Neural crest cell (in vitro differentiated cells): ENCODE measurements at regions not wholly inside any gene's neighbourhood (a gene's known extent, or its start where the extent isn't known, plus 50 kb on each side); places are given as distances from the start of the nearest gene placed in this dataset.

Source experiments
- DNase-seq: peaks from one replicate; pipeline ENCODE4 v3.0.0; 2021; ENCODE audit warnings: low read depth, mixed read lengths, low spot score
- H3K27ac Mint-ChIP-seq: one replicate; pipeline ENCODE4 v1.8.0; 2021; ENCODE audit warnings: mild to moderate bottlenecking, mixed read lengths; ENCODE audit not compliant: unreplicated experiment
- H3K27me3 Mint-ChIP-seq: 2 replicates; pipeline ENCODE4 v1.8.0; 2021; ENCODE audit warnings: low read depth, mild to moderate bottlenecking, mixed read lengths
- H3K36me3 Mint-ChIP-seq: 2 replicates; pipeline ENCODE4 v1.8.0; 2021; ENCODE audit warnings: low read depth, mild to moderate bottlenecking, mixed read lengths
- H3K4me1 Mint-ChIP-seq: 2 replicates; pipeline ENCODE4 v1.8.0; 2021; ENCODE audit warnings: mixed read lengths
- H3K4me3 Mint-ChIP-seq: one replicate; pipeline ENCODE4 v1.8.0; 2021; ENCODE audit warnings: mild to moderate bottlenecking, mixed read lengths
- H3K9me3 Mint-ChIP-seq: 2 replicates; pipeline ENCODE4 v1.8.0; 2021; ENCODE audit warnings: mixed read lengths
- TF ChIP-seq, protein P1 (sequence below): fragments of 200-600 bp; sonication (generic); conservative IDR thresholded peaks from 2 replicates; pipeline ENCODE4 v1.5.0; 2021; ENCODE audit warnings: antibody characterized with exemption, mild to moderate bottlenecking

DNA sequence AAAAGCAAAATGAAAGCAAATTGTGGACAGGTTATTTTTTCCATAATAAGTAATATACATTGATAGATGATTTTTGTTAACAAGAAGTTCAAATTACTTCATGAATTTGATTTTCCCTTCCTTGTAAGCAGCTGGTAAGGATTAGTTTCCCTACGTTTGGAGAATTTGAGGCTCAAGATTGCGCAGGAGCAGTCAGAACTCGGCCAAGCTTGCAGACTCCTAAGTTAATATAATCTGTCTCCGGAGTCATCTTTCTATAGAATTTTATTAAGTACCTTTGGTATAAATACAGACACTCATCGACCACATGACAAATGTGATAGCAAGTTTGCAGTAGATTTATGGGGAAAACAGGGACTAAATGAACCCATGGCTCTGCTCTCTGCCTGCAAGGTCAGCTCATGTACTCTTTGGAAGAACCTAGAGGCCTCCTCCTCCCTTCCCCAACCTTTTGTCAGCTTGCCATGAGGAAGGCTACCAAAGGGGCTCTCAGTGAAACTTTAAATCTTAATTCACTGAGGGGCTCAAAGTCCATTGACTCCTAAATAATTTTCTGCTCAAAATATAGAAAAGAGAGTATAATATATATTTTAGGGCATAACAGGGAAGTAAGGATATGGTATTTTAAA lies 89.2 kb upstream of the CTTNBP2 start:
- DNase-seq, result no peak
- H3K4me3 Mint-ChIP-seq, result no peak overlapping the region
- TF ChIP-seq, protein P1, sequence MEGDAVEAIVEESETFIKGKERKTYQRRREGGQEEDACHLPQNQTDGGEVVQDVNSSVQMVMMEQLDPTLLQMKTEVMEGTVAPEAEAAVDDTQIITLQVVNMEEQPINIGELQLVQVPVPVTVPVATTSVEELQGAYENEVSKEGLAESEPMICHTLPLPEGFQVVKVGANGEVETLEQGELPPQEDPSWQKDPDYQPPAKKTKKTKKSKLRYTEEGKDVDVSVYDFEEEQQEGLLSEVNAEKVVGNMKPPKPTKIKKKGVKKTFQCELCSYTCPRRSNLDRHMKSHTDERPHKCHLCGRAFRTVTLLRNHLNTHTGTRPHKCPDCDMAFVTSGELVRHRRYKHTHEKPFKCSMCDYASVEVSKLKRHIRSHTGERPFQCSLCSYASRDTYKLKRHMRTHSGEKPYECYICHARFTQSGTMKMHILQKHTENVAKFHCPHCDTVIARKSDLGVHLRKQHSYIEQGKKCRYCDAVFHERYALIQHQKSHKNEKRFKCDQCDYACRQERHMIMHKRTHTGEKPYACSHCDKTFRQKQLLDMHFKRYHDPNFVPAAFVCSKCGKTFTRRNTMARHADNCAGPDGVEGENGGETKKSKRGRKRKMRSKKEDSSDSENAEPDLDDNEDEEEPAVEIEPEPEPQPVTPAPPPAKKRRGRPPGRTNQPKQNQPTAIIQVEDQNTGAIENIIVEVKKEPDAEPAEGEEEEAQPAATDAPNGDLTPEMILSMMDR, result no peak
- peaks cover 4% of the 10 kb centered on the region for H3K36me3 Mint-ChIP-seq
- peaks cover 3% of the 10 kb centered on the region for H3K9me3 Mint-ChIP-seq
- H3K27me3 Mint-ChIP-seq, result no peaks in the 10 kb centered on the region
- H3K27ac Mint-ChIP-seq, result no peak overlapping the region
- H3K4me1 Mint-ChIP-seq, result peaks cover 5% of the 10 kb centered on the region

DNA sequence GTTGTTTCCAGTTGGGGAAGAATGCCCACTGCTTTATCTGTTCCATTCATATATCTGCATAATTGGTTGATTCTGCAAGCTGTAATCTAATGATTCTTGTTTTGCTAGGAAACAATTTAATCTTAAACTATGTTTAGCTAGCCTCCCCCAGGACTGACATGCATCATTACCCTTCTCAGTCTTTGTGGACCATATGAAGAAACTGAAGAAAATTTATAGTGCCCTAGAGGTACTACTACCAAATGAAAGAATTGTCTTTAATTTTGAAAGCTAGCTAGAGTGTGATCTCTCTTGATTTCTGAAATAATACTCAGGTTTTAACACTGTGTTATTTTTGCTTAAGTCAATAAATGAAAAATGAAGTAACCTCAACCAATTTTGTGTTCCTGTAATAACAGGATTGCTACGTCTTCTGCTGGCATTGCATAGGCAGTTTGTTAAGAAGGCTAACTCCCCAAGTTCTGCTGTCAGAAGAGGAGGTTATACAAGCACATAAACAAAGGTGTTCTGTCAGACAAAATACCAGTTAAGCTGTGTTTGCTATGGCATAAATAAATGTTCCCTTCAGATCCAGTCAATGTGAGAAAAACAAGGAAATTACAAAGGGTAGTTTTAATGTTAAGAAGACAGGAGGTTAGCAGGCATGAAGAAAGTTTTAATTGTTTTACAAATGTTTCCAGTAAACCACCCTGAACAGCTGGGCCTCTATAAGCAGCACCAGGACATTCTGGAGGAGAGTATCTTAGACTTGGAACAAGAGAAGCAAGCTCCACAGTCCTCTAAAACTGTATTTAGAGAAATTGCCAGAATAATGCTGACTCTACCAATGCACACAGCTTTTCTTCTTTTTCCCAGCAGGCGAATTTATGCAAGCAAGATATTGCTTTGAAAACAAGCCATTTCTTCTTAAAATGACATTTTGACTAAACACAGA lies 90.3 kb upstream of the CTTNBP2 start:
- TF ChIP-seq, protein P1, result no peak
- H3K36me3 Mint-ChIP-seq, result peaks cover 4% of the 10 kb centered on the region
- peaks cover 5% of the 10 kb centered on the region for H3K4me1 Mint-ChIP-seq
- H3K4me3 Mint-ChIP-seq, result no peak overlapping the region
- peaks cover 3% of the 10 kb centered on the region for H3K9me3 Mint-ChIP-seq
- no peak overlapping the region for H3K27ac Mint-ChIP-seq
- DNase-seq, result no peak
- H3K27me3 Mint-ChIP-seq, result no peaks in the 10 kb centered on the region

DNA sequence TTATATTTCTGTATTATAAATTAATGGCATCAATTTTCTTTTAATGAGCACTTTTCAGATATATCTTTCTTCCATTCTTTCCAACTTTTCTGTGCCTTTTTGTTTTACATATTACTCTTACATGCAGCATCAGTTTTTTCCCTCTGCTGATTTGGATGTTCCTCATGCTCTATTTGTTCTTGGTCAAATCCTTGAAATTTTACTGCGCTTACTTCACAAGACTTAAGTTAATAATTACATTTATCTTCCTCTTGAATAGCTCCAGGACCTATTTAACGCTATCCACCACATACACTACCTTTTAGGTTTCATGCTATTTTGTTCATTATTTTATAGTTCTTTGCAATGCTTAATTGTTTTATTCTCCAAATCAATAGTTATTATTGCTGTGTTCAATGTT lies 97.6 kb upstream of the CTTNBP2 start:
- no peak overlapping the region for H3K27ac Mint-ChIP-seq
- no peaks in the 10 kb centered on the region for H3K27me3 Mint-ChIP-seq
- DNase-seq, result no peak
- H3K4me1 Mint-ChIP-seq, result no peaks in the 10 kb centered on the region
- H3K36me3 Mint-ChIP-seq, result peaks cover 4% of the 10 kb centered on the region
- H3K9me3 Mint-ChIP-seq, result peaks cover 3% of the 10 kb centered on the region
- H3K4me3 Mint-ChIP-seq, result no peak overlapping the region
- TF ChIP-seq, protein P1, result no peak

DNA sequence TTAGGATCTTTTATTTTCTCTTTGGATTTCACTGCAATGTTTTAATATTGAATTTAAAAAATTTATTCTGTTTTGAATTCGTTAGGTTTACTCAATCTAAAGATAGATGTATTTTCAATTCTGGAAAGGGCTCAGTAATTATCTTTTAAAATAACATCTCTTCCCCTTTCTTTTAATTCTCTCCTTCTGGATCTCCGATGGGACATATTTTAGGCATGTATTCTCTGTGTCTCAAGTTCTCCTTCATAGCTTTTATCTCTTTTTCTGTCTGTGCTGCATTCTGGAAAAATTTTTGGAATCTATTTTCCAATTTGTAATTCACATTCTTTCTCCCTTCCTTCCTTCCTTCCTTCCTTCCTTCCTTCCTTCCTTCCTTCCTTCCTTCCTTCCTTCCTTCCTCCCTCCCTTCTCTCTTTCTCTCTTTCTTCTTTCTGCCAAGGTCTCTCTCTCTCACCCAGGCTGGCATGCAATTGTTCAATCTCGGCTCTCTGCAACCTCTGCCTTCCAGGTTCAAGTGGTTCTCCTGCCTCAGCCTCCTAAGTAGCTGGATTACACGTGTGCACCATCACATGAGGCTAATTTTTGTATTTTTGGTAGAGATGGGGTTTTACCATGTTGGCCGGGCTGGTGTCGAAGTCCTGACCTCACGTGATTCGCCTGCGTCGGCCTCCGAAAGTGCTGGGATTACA lies 98.5 kb upstream of the CTTNBP2 start:
- peaks cover under 1% of the 10 kb centered on the region for H3K36me3 Mint-ChIP-seq

DNA sequence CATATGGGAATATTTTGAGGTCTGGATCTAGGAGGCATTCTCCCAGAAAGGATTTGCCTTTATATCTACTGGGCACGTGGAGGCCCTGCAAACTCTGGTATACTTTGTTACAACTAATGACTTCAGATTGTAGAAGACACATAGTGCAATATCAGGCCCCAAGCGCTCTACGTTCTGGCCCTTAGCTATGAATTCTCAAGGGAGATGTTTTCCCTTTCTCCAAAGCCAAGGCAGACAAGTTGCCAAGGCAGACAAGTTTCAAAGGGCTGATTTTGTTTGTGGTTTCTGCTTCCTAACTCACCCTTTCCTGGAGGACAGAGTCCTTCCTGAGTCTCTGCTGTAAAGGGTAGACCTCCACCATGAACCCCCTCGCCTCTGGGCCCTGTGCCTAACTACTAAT lies 99.4 kb upstream of the CTTNBP2 start:
- no peak for DNase-seq
- TF ChIP-seq, protein P1, result no peak
- no peak overlapping the region for H3K27ac Mint-ChIP-seq

More for the DNA sequence above, 98.5 kb upstream of the CTTNBP2 start:
- no peaks in the 10 kb centered on the region for H3K9me3 Mint-ChIP-seq
- no peaks in the 10 kb centered on the region for H3K27me3 Mint-ChIP-seq
- no peak overlapping the region for H3K27ac Mint-ChIP-seq
- TF ChIP-seq, protein P1, result no peak
- no peaks in the 10 kb centered on the region for H3K4me1 Mint-ChIP-seq
- no peak for DNase-seq
- H3K4me3 Mint-ChIP-seq, result no peak overlapping the region

More for the DNA sequence above, 99.4 kb upstream of the CTTNBP2 start:
- Mint-ChIP-seq H3K4me1 (no peaks in the 10 kb centered on the region), H3K36me3 (no peaks in the 10 kb centered on the region), H3K27me3 (no peaks in the 10 kb centered on the region), H3K9me3 (no peaks in the 10 kb centered on the region), H3K4me3 (no peak overlapping the region)
